Endothelial cell of umbilical vein (primary cell): ENCODE measurements at regions not wholly inside any gene's neighbourhood (a gene's known extent, or its start where the extent isn't known, plus 50 kb on each side); places are given as distances from the start of the nearest gene placed in this dataset.

Experiments used
- EZH2 ChIP-seq: IDR thresholded peaks from 2 replicates; pipeline ENCODE4 v1.6.1; 2012; ENCODE audit warnings: borderline replicate concordance, low read depth, mild to moderate bottlenecking, moderate library complexity, low read length, inconsistent platforms; ENCODE audit not compliant: severe bottlenecking
- GATA2 ChIP-seq: IDR thresholded peaks from 2 replicates; pipeline ENCODE4 v1.7.0; 2011; ENCODE audit warnings: low read depth, mild to moderate bottlenecking, moderate library complexity, mixed read lengths, low read length; ENCODE audit not compliant: insufficient read length, insufficient read depth
- MAX ChIP-seq: IDR thresholded peaks from 2 replicates; pipeline ENCODE4 v1.6.1; 2011; ENCODE audit not compliant: insufficient read depth, insufficient read length
- POLR2A ChIP-seq: IDR thresholded peaks from 2 replicates; pipeline ENCODE4 v1.6.1; 2012; ENCODE audit warnings: low read depth, mild to moderate bottlenecking, control low read depth, low read length
- POLR2AphosphoS5 ChIP-seq: IDR thresholded peaks from 2 replicates; pipeline ENCODE4 v1.6.1; 2012; ENCODE audit warnings: low read depth, mild to moderate bottlenecking, control low read depth, low read length, moderate library complexity; ENCODE audit not compliant: insufficient read depth
- TF ChIP-seq, protein P1 (sequence below), 2 donors: IDR thresholded peaks; 1 replicate in 1 of 2; 2 replicates in 1 of 2; pipeline ENCODE4 v1.5.1; 2011; ENCODE audit warnings: low read length in 2 of 2, mild to moderate bottlenecking in 2 of 2, moderate library complexity in 2 of 2, control low read depth in 1 of 2, inconsistent platforms in 1 of 2, low read depth in 1 of 2; ENCODE audit not compliant: insufficient read depth in 1 of 2; ENCODE audit errors: extremely low read depth in 1 of 2

DNA sequence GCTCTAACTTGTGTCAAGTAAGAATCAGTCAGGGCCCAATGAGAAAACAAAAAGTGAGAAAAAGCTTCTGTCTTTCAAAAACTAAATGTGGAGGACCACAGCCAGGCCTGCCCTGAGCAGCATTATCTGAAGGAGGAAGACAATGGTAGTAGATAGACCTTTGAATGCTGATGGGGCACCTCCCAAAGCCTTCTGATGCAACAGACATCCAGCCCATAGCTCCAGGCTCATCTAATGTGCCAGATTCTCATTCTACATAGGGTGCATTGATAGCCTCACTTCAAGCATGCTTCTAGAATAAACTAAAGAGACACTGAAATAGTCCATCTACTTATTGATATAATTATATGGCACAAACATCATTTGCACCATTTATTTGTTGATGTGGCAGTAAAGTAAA lies 351.6 kb downstream of the HHIPL2 start:
- TF ChIP-seq, protein P1, sequence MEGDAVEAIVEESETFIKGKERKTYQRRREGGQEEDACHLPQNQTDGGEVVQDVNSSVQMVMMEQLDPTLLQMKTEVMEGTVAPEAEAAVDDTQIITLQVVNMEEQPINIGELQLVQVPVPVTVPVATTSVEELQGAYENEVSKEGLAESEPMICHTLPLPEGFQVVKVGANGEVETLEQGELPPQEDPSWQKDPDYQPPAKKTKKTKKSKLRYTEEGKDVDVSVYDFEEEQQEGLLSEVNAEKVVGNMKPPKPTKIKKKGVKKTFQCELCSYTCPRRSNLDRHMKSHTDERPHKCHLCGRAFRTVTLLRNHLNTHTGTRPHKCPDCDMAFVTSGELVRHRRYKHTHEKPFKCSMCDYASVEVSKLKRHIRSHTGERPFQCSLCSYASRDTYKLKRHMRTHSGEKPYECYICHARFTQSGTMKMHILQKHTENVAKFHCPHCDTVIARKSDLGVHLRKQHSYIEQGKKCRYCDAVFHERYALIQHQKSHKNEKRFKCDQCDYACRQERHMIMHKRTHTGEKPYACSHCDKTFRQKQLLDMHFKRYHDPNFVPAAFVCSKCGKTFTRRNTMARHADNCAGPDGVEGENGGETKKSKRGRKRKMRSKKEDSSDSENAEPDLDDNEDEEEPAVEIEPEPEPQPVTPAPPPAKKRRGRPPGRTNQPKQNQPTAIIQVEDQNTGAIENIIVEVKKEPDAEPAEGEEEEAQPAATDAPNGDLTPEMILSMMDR (IDR thresholded peaks at IDR 0.05; ENCODE audit: extremely low read depth in 1 of 2, insufficient read depth in 1 of 2, low read depth in 1 of 2, low read length in 2 of 2), result no peak
- no peak for TF ChIP-seq EZH2
- no peak for TF ChIP-seq GATA2
- no peak for TF ChIP-seq POLR2A
- TF ChIP-seq POLR2AphosphoS5, result no peak
- no peak for TF ChIP-seq MAX
